Type B pancreatic cell (in vitro differentiated cells): ENCODE measurements at regions not wholly inside any gene's neighbourhood (a gene's known extent, or its start where the extent isn't known, plus 50 kb on each side); places are given as distances from the start of the nearest gene placed in this dataset.

Experiments used
- DNase-seq: peaks from one replicate; pipeline ENCODE4 v3.0.0; 2021; ENCODE audit warnings: mixed read lengths; ENCODE audit not compliant: unreplicated experiment; ENCODE audit errors: extremely low spot score
- H3K27ac Mint-ChIP-seq: 2 replicates; pipeline ENCODE4 v1.8.0; 2021; ENCODE audit warnings: mild to moderate bottlenecking, mixed read lengths
- H3K27me3 Mint-ChIP-seq: 2 replicates; pipeline ENCODE4 v1.8.0; 2021; ENCODE audit warnings: mixed read lengths
- H3K36me3 Mint-ChIP-seq: 2 replicates; pipeline ENCODE4 v1.8.0; 2021; ENCODE audit warnings: mixed read lengths
- H3K4me1 Mint-ChIP-seq: one replicate; pipeline ENCODE4 v1.8.0; 2021; ENCODE audit warnings: mixed read lengths; ENCODE audit not compliant: unreplicated experiment
- H3K4me3 Mint-ChIP-seq: 2 replicates; pipeline ENCODE4 v1.8.0; 2021; ENCODE audit warnings: mild to moderate bottlenecking, mixed read lengths
- H3K9me3 Mint-ChIP-seq: 2 replicates; pipeline ENCODE4 v1.8.0; 2021; ENCODE audit warnings: mixed read lengths
- CTCF ChIP-seq: fragments of 200-600 bp; sonication (generic); conservative IDR thresholded peaks from 2 replicates; pipeline ENCODE4 v1.5.0; 2021; ENCODE audit warnings: antibody characterized with exemption, mild to moderate bottlenecking

DNA sequence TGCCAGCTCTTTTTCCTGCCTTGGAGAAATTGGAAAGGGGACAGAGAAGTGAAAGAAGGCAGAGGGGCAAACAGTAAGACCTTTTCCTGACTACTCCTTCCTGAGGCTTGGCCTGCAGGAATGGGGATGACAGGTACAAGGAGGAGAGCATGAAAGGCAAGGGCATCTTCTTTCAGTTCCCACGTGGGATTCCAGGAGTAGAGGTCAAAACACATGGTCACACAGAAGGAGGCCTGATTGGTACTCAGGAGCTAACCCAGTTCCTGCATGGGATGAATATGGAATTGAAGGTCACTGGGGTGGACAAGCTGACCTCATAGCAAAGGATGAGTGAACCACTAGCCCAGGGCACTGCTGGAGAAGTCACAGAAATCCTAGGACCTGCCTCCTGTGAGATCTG lies 112.5 kb upstream of the ZNF366 start:
- Mint-ChIP-seq H3K9me3 (no peaks in the 10 kb centered on the region), H3K36me3 (no peaks in the 10 kb centered on the region), H3K27ac (no peak overlapping the region), H3K4me1 (peaks cover 14% of the 10 kb centered on the region), H3K4me3 (no peak overlapping the region), H3K27me3 (no peaks in the 10 kb centered on the region)
- no peak for DNase-seq
- no peak for TF ChIP-seq CTCF

DNA sequence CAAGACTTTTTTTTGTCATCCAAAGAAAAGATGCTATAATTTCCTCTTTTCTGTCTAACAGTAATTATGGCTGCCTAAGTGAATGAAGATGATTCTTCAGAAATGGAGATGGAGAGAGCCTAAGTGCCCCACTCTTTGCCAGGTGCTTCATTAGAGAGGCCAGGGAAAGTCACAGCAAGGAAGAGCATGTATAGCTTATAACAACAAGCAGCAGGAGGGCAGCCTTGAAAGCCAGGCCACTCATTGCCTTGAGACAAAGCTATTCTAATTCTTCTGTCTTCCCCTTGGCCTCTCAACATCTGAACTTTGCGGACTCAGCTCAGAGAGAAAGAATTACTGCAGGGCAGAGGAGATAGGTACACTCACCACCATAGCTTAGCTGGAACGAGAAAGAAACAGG lies 112.0 kb upstream of the ZNF366 start:
- H3K4me1 Mint-ChIP-seq, result peaks cover 10% of the 10 kb centered on the region
- no peak overlapping the region for H3K4me3 Mint-ChIP-seq
- no peak overlapping the region for H3K27ac Mint-ChIP-seq
- H3K36me3 Mint-ChIP-seq, result no peaks in the 10 kb centered on the region
- DNase-seq, result no peak
- no peaks in the 10 kb centered on the region for H3K9me3 Mint-ChIP-seq
- TF ChIP-seq CTCF, result no peak
- H3K27me3 Mint-ChIP-seq, result no peaks in the 10 kb centered on the region

GRCh38 chr5:72618708-72619107 lies 111.5 kb upstream of the ZNF366 start:
- no peak for TF ChIP-seq CTCF
- no peak for DNase-seq
- Mint-ChIP-seq H3K4me3 (no peak overlapping the region), H3K27ac (no peak overlapping the region), H3K4me1 (peaks cover 4% of the 10 kb centered on the region), H3K36me3 (no peaks in the 10 kb centered on the region), H3K27me3 (no peaks in the 10 kb centered on the region), H3K9me3 (no peaks in the 10 kb centered on the region)

- no peaks in the 10 kb centered on the region for H3K36me3 Mint-ChIP-seq
- H3K4me1 Mint-ChIP-seq, result peaks cover 20% of the 10 kb centered on the region
- H3K4me3 Mint-ChIP-seq, result no peak overlapping the region
- no peak for DNase-seq
- no peak for TF ChIP-seq CTCF
- H3K27ac Mint-ChIP-seq, result no peak overlapping the region
- H3K9me3 Mint-ChIP-seq, result no peaks in the 10 kb centered on the region
- H3K27me3 Mint-ChIP-seq, result no peaks in the 10 kb centered on the region
Measured at GRCh38 chr5:72615061-72615460, 107.9 kb upstream of the ZNF366 start.

DNA sequence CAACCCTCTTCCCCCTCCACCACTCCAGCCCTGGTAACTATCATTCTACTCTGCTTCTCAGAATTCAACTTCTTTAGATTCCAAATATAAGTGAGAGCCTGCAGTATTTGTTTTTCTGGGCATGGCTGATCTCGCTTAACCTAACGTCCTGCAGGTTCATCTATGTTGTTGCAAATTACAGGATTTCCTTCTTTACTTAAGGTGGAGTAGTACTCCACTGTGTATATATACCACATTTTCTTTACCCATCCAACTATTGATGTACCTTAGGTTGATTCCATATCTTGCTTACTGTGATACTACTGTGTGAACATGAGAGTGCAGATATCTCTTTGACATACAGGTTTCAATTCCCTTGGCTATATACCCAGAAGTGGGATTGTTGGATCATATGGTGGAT lies 106.3 kb upstream of the ZNF366 start:
- no peak for DNase-seq
- Mint-ChIP-seq H3K9me3 (no peaks in the 10 kb centered on the region), H3K27me3 (no peaks in the 10 kb centered on the region), H3K4me3 (no peak overlapping the region), H3K27ac (no peak overlapping the region), H3K4me1 (peaks cover 21% of the 10 kb centered on the region), H3K36me3 (no peaks in the 10 kb centered on the region)
- TF ChIP-seq CTCF, result no peak

DNA sequence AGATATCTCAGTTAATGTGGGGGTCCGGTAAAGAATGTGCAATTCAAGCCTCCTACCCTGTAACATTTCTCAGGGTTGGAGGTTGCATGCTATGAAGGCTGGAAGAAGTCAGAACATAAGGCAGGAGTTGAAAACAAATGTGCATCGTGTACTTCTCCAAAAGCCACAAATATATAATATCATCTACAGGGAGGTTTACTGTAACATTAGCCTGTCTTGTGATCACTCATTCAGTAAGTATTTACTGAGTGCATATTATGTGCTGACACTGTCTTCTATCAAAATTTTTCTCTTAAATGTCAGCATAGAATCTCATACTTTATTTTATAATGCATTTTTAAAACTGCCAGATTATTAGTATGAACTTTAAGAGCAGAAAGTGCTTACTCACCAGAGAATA lies 105.6 kb upstream of the ZNF366 start:
- H3K4me3 Mint-ChIP-seq, result no peak overlapping the region
- H3K27ac Mint-ChIP-seq, result no peak overlapping the region
- no peaks in the 10 kb centered on the region for H3K36me3 Mint-ChIP-seq
- peaks cover 24% of the 10 kb centered on the region for H3K4me1 Mint-ChIP-seq
- no peaks in the 10 kb centered on the region for H3K27me3 Mint-ChIP-seq
- TF ChIP-seq CTCF, result no peak
- no peaks in the 10 kb centered on the region for H3K9me3 Mint-ChIP-seq
- no peak for DNase-seq
